ENCODE measurements at regions not wholly inside any gene's neighbourhood (a gene's known extent, or its start where the extent isn't known, plus 50 kb on each side); places are given as distances from the start of the nearest gene placed in this dataset.
"Not testable (repeated sequence)": the region's sequence is repeated elsewhere in the genome, so short reads cannot be mapped to it uniquely, and the experiment has no call there.

- not testable (repeated sequence) for DNase-seq
Observed at GRCh38 chr16:79881107-79881506, 280.6 kb upstream of the MAF start.

- DNase-seq, result no peak
Observed at GRCh38 chr16:79876332-79876730, 275.8 kb upstream of the MAF start.

- DNase-seq, result no peak
Observed at GRCh38 chr16:79874391-79874790, 273.9 kb upstream of the MAF start.

GRCh38 chr16:79873825-79874224, 273.3 kb upstream of the MAF start:
- no peak for DNase-seq

GRCh38 chr16:79871906-79872305, 271.4 kb upstream of the MAF start:
- DNase-seq, result no peak

GRCh38 chr16:79870016-79870886, 269.7 kb upstream of the MAF start:
- no peak for DNase-seq

- DNase-seq, result no peak
Observed at GRCh38 chr16:79869304-79870015, 268.9 kb upstream of the MAF start.

- no peak for DNase-seq
Observed at GRCh38 chr16:79868841-79869240, 268.3 kb upstream of the MAF start.

GRCh38 chr16:79867425-79867997, 267.0 kb upstream of the MAF start:
- no peak for DNase-seq

- DNase-seq, result no peak
Observed at GRCh38 chr16:79865918-79866317, 265.4 kb upstream of the MAF start.

- DNase-seq, result no peak
Observed at GRCh38 chr16:79864781-79865391, 264.3 kb upstream of the MAF start.

- DNase-seq, result no peak
Observed at GRCh38 chr16:79864032-79864780, 263.7 kb upstream of the MAF start.

- no peak for DNase-seq
Observed at GRCh38 chr16:79863128-79864031, 262.8 kb upstream of the MAF start.

- no peak for DNase-seq
Observed at GRCh38 chr16:79862601-79863000, 262.1 kb upstream of the MAF start.

- DNase-seq, result peak in 2 of 3 donors; percentile 26 to 29
Observed at GRCh38 chr16:79856581-79856980, 256.0 kb upstream of the MAF start.

GRCh38 chr16:79850348-79850747, 249.8 kb upstream of the MAF start:
- no peak for DNase-seq

- no peak for DNase-seq
Observed at GRCh38 chr16:79849119-79849518, 248.6 kb upstream of the MAF start.

GRCh38 chr16:79848719-79849118, 248.2 kb upstream of the MAF start:
- DNase-seq, result no peak

GRCh38 chr16:79847569-79847968, 247.0 kb upstream of the MAF start:
- DNase-seq, result no peak

GRCh38 chr16:79847101-79847500, 246.6 kb upstream of the MAF start:
- no peak for DNase-seq

- DNase-seq, result no peak
Observed at GRCh38 chr16:79845734-79846135, 245.2 kb upstream of the MAF start.
